IPS DF 4.7 (cell line): ENCODE measurements at regions not wholly inside any gene's neighbourhood (a gene's known extent, or its start where the extent isn't known, plus 50 kb on each side); places are given as distances from the start of the nearest gene placed in this dataset.

Experiments
- DNase-seq: peaks from one replicate; pipeline ENCODE4 v3.0.0-alpha.2; 2013; ENCODE audit warnings: low spot score; ENCODE audit errors: extremely low read depth

DNA sequence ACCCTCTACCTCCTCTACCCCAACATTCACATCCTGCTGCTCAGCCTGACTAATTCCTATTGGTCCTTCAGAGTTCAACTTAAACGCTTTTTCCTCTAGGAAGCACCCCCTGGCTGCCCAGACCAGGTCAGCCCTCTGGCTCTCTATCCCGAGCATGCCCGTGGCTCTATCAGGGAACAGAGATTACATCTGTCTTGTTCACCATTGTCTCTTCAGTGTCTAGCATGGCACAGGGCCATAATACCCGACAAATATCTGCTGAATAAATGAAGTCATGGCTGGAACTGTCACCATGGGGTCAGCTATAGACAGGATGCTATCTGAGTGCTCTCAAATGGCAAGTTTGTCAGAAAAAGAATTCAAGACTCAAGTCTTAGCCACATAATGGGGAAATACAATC lies 296.9 kb upstream of the CHRNA7 start:
- no peak for DNase-seq

GRCh38 chr15:31740203-31740602 lies 290.1 kb upstream of the CHRNA7 start:
- DNase-seq, result peak; percentile 7

DNA sequence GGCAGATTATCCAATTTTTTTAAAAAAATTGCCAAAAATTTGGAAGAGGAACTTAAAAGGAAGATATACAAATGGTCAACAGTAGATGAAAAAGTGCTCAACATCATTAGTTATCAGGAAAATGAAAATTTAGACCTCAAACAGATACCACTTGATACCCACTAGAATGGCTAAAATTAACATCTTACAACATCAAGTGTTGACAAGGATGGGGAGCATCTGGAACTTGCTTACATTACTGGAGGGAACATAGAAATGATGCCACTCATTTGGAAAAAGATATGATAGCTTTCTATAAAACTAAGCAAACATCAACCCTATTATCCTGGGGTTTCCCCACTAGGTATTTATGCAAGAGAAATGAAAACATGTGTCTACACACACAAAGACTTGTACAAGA lies 284.5 kb upstream of the CHRNA7 start:
- DNase-seq, result no peak

GRCh38 chr15:31752065-31752762 lies 278.1 kb upstream of the CHRNA7 start:
- no peak for DNase-seq

GRCh38 chr15:31752905-31753304 lies 277.4 kb upstream of the CHRNA7 start:
- DNase-seq, result no peak

- no peak for DNase-seq
Observed at GRCh38 chr15:31758126-31758525, 272.2 kb upstream of the CHRNA7 start.

GRCh38 chr15:31768055-31768454 lies 262.3 kb upstream of the CHRNA7 start:
- no peak for DNase-seq

- DNase-seq, result no peak
Observed at GRCh38 chr15:31774045-31774444, 256.3 kb upstream of the CHRNA7 start.

DNA sequence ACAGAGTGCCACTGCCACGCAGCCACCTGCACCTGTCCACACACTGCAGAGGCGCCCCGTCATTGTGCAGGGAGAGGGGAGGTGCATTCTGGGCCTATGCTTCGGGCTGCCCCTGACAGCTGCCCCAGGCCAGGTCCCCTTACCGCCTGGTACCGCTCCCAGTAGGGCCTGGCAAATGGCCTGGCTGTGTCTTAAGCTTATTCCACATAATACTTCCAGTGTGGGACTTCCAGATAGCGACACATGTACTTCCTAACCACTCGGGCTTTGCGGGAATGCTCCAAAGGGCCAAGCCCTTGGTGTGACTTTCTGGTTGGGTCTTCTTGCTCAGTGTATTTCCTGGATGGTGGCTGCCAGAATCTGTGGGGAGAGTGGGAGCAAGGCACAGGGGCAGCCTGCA lies 254.3 kb upstream of the CHRNA7 start:
- no peak for DNase-seq

GRCh38 chr15:31781261-31781660 lies 249.1 kb upstream of the CHRNA7 start:
- no peak for DNase-seq

GRCh38 chr15:31782016-31782783 lies 248.1 kb upstream of the CHRNA7 start:
- no peak for DNase-seq

GRCh38 chr15:31782951-31783350 lies 247.4 kb upstream of the CHRNA7 start:
- DNase-seq, result no peak

GRCh38 chr15:31786360-31786759 lies 244.0 kb upstream of the CHRNA7 start:
- no peak for DNase-seq

GRCh38 chr15:31788104-31788503 lies 242.2 kb upstream of the CHRNA7 start:
- no peak for DNase-seq

- DNase-seq, result no peak
Observed at GRCh38 chr15:31792611-31793199, 237.6 kb upstream of the CHRNA7 start.

GRCh38 chr15:31799319-31799714 lies 231.0 kb upstream of the CHRNA7 start:
- DNase-seq, result no peak

GRCh38 chr15:31799715-31800321 lies 230.5 kb upstream of the CHRNA7 start:
- no peak for DNase-seq

GRCh38 chr15:31801152-31801551 lies 229.2 kb upstream of the CHRNA7 start:
- no peak for DNase-seq

DNA sequence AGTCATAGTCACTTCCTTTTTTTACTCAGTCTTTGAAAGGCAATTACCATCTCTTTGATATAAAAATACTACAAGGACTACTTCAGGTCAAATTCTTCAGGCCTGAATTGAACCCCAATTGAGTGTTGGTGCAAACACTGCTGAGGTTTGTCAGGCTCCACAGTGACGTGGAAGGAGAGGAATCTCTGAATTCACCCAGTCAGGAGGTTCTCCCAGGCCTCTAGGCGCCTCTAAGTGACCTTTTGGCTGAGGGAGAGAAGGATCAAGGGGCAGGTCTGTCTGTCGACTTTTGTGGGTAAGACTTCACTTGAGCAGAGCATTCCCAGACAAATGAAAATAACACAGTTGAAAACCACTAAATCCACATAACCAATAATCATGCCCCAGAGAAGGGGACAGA lies 227.6 kb upstream of the CHRNA7 start:
- no peak for DNase-seq

- no peak for DNase-seq
Observed at GRCh38 chr15:31803388-31803884, 226.9 kb upstream of the CHRNA7 start.

- DNase-seq, result no peak
Observed at GRCh38 chr15:31805090-31805662, 225.1 kb upstream of the CHRNA7 start.

DNA sequence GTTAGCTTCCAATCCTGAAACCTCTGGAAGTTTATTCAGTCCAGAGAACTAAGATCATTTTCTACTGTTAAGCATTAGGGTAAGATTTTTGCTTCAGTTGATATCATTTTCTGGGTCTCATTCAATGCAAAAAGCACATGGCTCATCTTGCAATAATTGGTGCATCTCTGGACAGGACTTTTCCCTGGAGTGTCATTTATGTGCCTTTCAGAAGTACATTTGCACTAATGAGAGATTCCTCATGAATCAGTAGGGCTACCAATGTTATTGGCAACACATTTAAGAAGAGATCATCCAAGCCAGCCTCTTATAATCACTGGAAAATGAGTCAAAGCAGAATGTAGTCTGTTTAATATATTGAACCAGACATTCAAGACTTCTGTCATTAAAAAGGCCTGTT lies 224.2 kb upstream of the CHRNA7 start:
- no peak for DNase-seq
